GM12891 (cell line): ENCODE measurements at regions not wholly inside any gene's neighbourhood (a gene's known extent, or its start where the extent isn't known, plus 50 kb on each side); places are given as distances from the start of the nearest gene placed in this dataset.

Source experiments
- DNase-seq: peaks from one replicate; pipeline ENCODE4 v3.0.0; 2011; ENCODE audit warnings: low spot score; ENCODE audit not compliant: insufficient read length
- FAIRE-seq: peaks from 2 replicates; lab custom pipeline; 2011; peaks lifted over from hg19 to GRCh38; lab: Jason Lieb, UNC
- PAX5 ChIP-seq: IDR thresholded peaks from 2 replicates; pipeline ENCODE4 v1.6.1; 2011; ENCODE audit warnings: low read length, moderate library complexity, mild to moderate bottlenecking; ENCODE audit not compliant: insufficient read depth, severe bottlenecking
- POLR2A ChIP-seq: IDR thresholded peaks from 2 replicates; pipeline ENCODE4 v1.6.1; 2011; ENCODE audit warnings: low read depth, low read length, control low read depth
- POLR2AphosphoS5 ChIP-seq: IDR thresholded peaks from 2 replicates; pipeline ENCODE4 v1.6.1; 2011; ENCODE audit warnings: low read depth, low read length, control low read depth
- POU2F2 ChIP-seq: IDR thresholded peaks from 2 replicates; pipeline ENCODE4 v1.6.1; 2011; ENCODE audit warnings: low read depth, mild to moderate bottlenecking, control low read depth, low read length, moderate library complexity
- SPI1 ChIP-seq: IDR thresholded peaks from 2 replicates; pipeline ENCODE4 v1.6.1; 2011; ENCODE audit warnings: low read depth, low read length, control low read depth
- TAF1 ChIP-seq: IDR thresholded peaks from 2 replicates; pipeline ENCODE4 v1.6.1; 2011; ENCODE audit warnings: low read depth, low read length, control low read depth

GRCh38 chr6:103886951-103887350 lies 972.8 kb downstream of the HACE1 start:
- no peak for TF ChIP-seq SPI1
- TF ChIP-seq PAX5: no peak
- DNase-seq (no peak), FAIRE-seq (no peak)

GRCh38 chr6:103885446-103885845 lies 974.3 kb downstream of the HACE1 start:
- no peak for FAIRE-seq
- DNase-seq: no peak
- TF ChIP-seq POLR2A: no peak
- TF ChIP-seq POU2F2: no peak
- no peak for TF ChIP-seq PAX5
- TF ChIP-seq TAF1: no peak
- no peak for TF ChIP-seq SPI1
- no peak for TF ChIP-seq POLR2AphosphoS5

DNA sequence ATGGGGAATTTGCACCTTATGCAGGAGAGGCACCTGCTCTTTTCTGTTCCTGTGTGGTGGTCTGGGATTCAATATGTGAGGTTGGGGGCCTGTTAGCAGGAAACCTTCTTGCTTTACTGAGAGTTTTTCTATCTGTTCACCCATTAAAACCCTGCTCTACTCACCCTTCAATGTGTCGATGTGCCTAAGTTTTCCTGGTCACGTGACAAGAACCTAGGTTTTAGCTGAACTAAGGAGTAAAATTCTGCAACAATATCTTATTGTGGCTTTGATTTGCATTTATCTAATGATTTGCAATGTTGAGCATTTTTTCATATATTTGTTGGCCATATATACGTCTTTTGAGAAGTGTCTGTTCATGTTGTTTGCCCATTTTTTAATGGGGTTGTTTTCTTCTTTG lies 979.9 kb downstream of the HACE1 start:
- TF ChIP-seq SPI1 (no peak), PAX5 (no peak), TAF1 (no peak), POU2F2 (no peak), POLR2A (no peak), POLR2AphosphoS5 (no peak)
- DNase-seq (no peak), FAIRE-seq (no peak)

DNA sequence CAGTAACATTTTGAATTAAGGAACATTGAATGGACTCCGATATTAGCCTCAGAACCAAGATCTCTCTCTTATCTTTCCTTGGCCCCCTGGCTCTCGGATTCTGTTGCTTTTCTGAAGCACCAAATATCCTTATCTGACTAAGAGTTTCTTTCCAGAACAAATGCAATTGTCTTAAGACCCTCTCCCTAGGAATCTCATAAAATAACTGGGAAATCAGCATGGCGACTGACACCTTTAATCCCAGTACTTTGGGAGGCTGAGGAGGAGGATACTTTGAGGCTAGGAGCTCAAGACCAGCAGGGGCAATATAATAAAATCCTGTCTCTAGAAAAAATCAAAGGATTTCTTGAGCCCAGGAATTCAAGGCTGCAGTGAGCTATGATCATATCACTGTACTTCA lies 984.5 kb downstream of the HACE1 start:
- TF ChIP-seq PAX5 (no peak), POLR2A (no peak), TAF1 (no peak), POLR2AphosphoS5 (no peak)
- DNase-seq (no peak), FAIRE-seq (no peak)

GRCh38 chr6:103874575-103874974 lies 985.1 kb downstream of the HACE1 start:
- no peak for DNase-seq
- no peak for TF ChIP-seq POLR2A
- TF ChIP-seq SPI1: no peak
- TF ChIP-seq POU2F2: no peak
- TF ChIP-seq TAF1: no peak
- no peak for TF ChIP-seq POLR2AphosphoS5
- no peak for TF ChIP-seq PAX5
- no peak for FAIRE-seq

GRCh38 chr6:103872678-103873077 lies 987.0 kb downstream of the HACE1 start:
- DNase-seq (no peak), FAIRE-seq (no peak)
- TF ChIP-seq SPI1: no peak
- no peak for TF ChIP-seq POU2F2
- TF ChIP-seq POLR2AphosphoS5: no peak
- TF ChIP-seq PAX5: no peak
- TF ChIP-seq POLR2A: no peak
- no peak for TF ChIP-seq TAF1

- no peak for TF ChIP-seq POU2F2
- no peak for TF ChIP-seq PAX5
- no peak for TF ChIP-seq POLR2AphosphoS5
- no peak for TF ChIP-seq POLR2A
- no peak for TF ChIP-seq SPI1
- no peak for TF ChIP-seq TAF1
- FAIRE-seq (no peak), DNase-seq (no peak)
Measured at GRCh38 chr6:103872233-103872632, 987.5 kb downstream of the HACE1 start.

DNA sequence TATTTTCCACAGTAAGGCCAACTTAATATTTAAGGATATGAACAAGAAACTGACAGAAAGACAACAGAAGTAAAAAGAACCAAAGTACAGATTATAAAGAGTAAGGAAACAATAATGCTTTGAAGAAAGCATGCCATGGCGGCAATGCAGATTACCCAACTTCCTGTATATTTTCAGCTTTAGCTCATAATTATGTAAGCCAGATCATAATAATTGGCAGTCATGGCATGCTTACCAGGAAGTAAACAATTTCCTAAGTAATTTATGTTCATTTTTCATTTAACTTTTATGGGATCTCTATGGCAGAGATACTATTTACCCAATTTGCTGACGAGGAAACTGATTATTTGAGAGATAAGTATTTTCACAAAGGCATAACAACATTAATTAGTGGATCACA lies 988.7 kb downstream of the HACE1 start:
- DNase-seq (no peak), FAIRE-seq (no peak)
- TF ChIP-seq SPI1: no peak
- TF ChIP-seq PAX5: no peak
- TF ChIP-seq TAF1: no peak
- no peak for TF ChIP-seq POLR2A
- TF ChIP-seq POLR2AphosphoS5: no peak
- no peak for TF ChIP-seq POU2F2

DNA sequence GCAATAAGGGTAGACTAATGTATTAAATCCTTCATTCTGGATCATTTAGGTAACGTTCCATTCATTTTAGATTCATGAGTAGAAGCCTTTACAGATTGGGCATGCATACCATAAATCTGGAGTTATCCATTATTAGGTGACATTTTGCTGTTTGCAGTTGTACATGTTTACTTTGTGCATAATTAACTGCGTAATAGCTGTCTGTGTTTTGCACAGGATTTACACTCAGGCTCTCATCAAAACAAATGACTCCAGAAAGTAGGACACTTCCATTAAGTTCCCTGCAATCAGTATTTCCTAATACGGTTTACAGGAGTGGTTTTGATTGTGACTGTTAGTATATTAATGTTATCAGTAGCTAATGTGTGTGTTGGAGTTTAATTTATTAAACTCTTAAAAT lies 997.4 kb downstream of the HACE1 start:
- no peak for FAIRE-seq
- no peak for DNase-seq
- TF ChIP-seq PAX5: no peak
- no peak for TF ChIP-seq POU2F2
- no peak for TF ChIP-seq POLR2A
- no peak for TF ChIP-seq SPI1
- no peak for TF ChIP-seq TAF1
- TF ChIP-seq POLR2AphosphoS5: no peak

- TF ChIP-seq PAX5 (no peak), TAF1 (no peak), POU2F2 (no peak), SPI1 (no peak), POLR2A (no peak)
- FAIRE-seq (no peak), DNase-seq (no peak)
Measured at GRCh38 chr6:103858003-103858402, 1001.7 kb downstream of the HACE1 start.

GRCh38 chr6:103855750-103856149 lies 1004.0 kb downstream of the HACE1 start:
- DNase-seq (no peak), FAIRE-seq (no peak)
- TF ChIP-seq PAX5 (no peak), TAF1 (no peak)

DNA sequence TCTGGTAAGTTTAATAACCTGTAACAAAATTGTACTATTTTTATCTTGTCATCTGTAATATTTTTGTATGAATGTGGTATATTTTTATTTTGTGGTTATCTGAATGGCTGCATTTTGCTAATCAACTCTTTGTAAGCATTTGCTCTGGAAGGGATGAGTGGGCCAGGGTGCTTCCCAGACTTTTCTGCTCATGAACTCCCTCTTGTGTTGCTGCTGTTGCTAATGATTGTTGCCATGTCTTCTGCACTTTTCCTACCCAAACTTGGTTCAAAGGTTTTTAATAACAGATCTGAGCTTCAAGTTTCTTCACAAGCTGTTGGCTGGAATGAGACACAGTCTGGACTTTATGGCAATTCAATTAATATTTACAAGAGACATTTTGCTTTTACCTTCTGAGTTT lies 1005.7 kb downstream of the HACE1 start:
- FAIRE-seq (no peak), DNase-seq (no peak)
- no peak for TF ChIP-seq SPI1
